SK-N-SH (cell line): ENCODE measurements at regions not wholly inside any gene's neighbourhood (a gene's known extent, or its start where the extent isn't known, plus 50 kb on each side); places are given as distances from the start of the nearest gene placed in this dataset.
A peak's percentile ranks its signal among the peaks of the same experiment; 100 is the strongest.

Experiments used
- CTCF ChIA-PET: fragments of 300-600, 350-600 bp; formaldehyde crosslinking; extraction: SDS; loops from one replicate; lab custom pipeline; 2021; lab: Yijun Ruan, JAX
- POLR2A ChIA-PET: fragments of 350-600 bp; sonication (Branson Sonifier 250); formaldehyde crosslinking; extraction: SDS; loops from one replicate; lab custom pipeline; 2020; ENCODE audit warnings: antibody characterized with exemption, inconsistent platforms; lab: Yijun Ruan, JAX
- DNase-seq: peaks from one replicate; pipeline ENCODE4 v3.0.0; 2012
- H2AFZ ChIP-seq: fragments of 200-600 bp; sonication (generic); 2 replicates; pipeline ENCODE4 v1.8.1; 2016; ENCODE audit warnings: antibody characterized with exemption, mild to moderate bottlenecking, low read depth
- H3F3A ChIP-seq: fragments of 200-600 bp; sonication (generic); replicated peaks from 2 replicates; pipeline ENCODE3; 2016; ENCODE audit warnings: antibody characterized with exemption, mild to moderate bottlenecking; ENCODE audit not compliant: insufficient read depth
- H3K27ac ChIP-seq, 2 experiments: fragments of 200-500 bp in 1 of 2; fragments of 200-600 bp in 1 of 2; sonication (Bioruptor generic) in 1 of 2; sonication (generic), shearing (Covaris generic) in 1 of 2; 2 replicates each; pipeline versions ENCODE4 v1.5.1 to v1.6.1; 2014 to 2016; ENCODE audit warnings: low read depth in 2 of 2, inconsistent platforms in 1 of 2, low read length in 1 of 2, mild to moderate bottlenecking in 1 of 2, mixed read lengths in 1 of 2
- H3K27me3 ChIP-seq: fragments of 200-600 bp; sonication (generic), shearing (Covaris generic); 2 replicates; pipeline ENCODE4 v1.6.1; 2016; ENCODE audit warnings: mixed run types; ENCODE audit not compliant: insufficient read depth
- H3K36me3 ChIP-seq, 2 experiments: fragments of 200-500 bp in 1 of 2; fragments of 200-600 bp in 1 of 2; sonication (Bioruptor generic) in 1 of 2; sonication (generic) in 1 of 2; replicated peaks in 1 of 2; 2 replicates each; pipeline versions ENCODE3 to v1.5.1; 2014 to 2016; ENCODE audit warnings: low read length in 1 of 2, mild to moderate bottlenecking in 1 of 2; ENCODE audit not compliant: insufficient read depth in 2 of 2, control insufficient read depth in 1 of 2
- H3K4me1 ChIP-seq, 2 experiments: fragments of 200-500 bp in 1 of 2; fragments of 200-600 bp in 1 of 2; sonication (Bioruptor generic) in 1 of 2; sonication (generic), shearing (Covaris generic) in 1 of 2; 2 replicates each; pipeline versions ENCODE4 v1.5.1 to v1.6.1; 2014 to 2016; ENCODE audit warnings: low read depth in 1 of 2, low read length in 1 of 2, mixed run types in 1 of 2; ENCODE audit not compliant: insufficient read depth in 2 of 2, control insufficient read depth in 1 of 2
- H3K4me2 ChIP-seq: fragments of 200-600 bp; sonication (generic), shearing (Covaris generic); 2 replicates; pipeline ENCODE4 v1.6.1; 2017; ENCODE audit warnings: mixed run types
- H3K4me3 ChIP-seq, 2 experiments: fragments of 200-500 bp in 1 of 2; fragments of 200-600 bp in 1 of 2; sonication (Bioruptor generic) in 1 of 2; sonication (generic), shearing (Covaris generic) in 1 of 2; 2 replicates each; pipeline versions ENCODE4 v1.5.1 to v1.8.1; 2014 to 2016; ENCODE audit warnings: low read depth in 2 of 2, inconsistent platforms in 1 of 2, low read length in 1 of 2, mild to moderate bottlenecking in 1 of 2, mixed read lengths in 1 of 2, moderate library complexity in 1 of 2
- H3K79me2 ChIP-seq: fragments of 200-600 bp; sonication (generic); 2 replicates; pipeline ENCODE4 v1.8.1; 2017; ENCODE audit warnings: mild to moderate bottlenecking; ENCODE audit not compliant: insufficient read depth
- H3K9ac ChIP-seq: fragments of 200-600 bp; sonication (generic); 2 replicates; pipeline ENCODE4 v1.6.1; 2017; ENCODE audit warnings: mixed run types
- H3K9me2 ChIP-seq: fragments of 200-600 bp; sonication (generic); 2 replicates; pipeline ENCODE4 v1.6.1; 2017; ENCODE audit warnings: mixed run types
- H3K9me3 ChIP-seq: fragments of 200-600 bp; sonication (generic); 2 replicates; pipeline ENCODE4 v1.6.1; 2017; ENCODE audit warnings: mixed run types, mild to moderate bottlenecking, moderate library complexity
- H4K20me1 ChIP-seq: fragments of 200-600 bp; sonication (generic); 2 replicates; pipeline ENCODE4 v1.6.1; 2017; ENCODE audit warnings: mild to moderate bottlenecking, mixed run types; ENCODE audit not compliant: insufficient read depth
- CHD2 ChIP-seq: fragments of 150-350 bp; IDR thresholded peaks from 2 replicates; pipeline ENCODE4 v1.6.1; 2018; ENCODE audit warnings: low read length; ENCODE audit not compliant: partially characterized antibody
- CTCF ChIP-seq: fragments of 200-600 bp; sonication (generic); IDR thresholded peaks from 2 replicates; pipeline ENCODE4 v1.6.1; 2017; ENCODE audit warnings: antibody characterized with exemption, mild to moderate bottlenecking, moderate library complexity
- FOXJ3 ChIP-seq: sonication (generic); formaldehyde crosslinking; IDR thresholded peaks from 2 replicates; pipeline ENCODE4 v1.5.1; 2020; ENCODE audit warnings: mild to moderate bottlenecking, missing genetic modification reagents
- FOXM1 ChIP-seq: IDR thresholded peaks from 2 replicates; pipeline ENCODE4 v1.4.0; 2012; ENCODE audit warnings: low read depth, mild to moderate bottlenecking
- MAX ChIP-seq: IDR thresholded peaks from 2 replicates; pipeline ENCODE4 v1.4.0; 2012; ENCODE audit warnings: low read depth
- MXI1 ChIP-seq: IDR thresholded peaks from 2 replicates; pipeline ENCODE4 v1.6.1; 2012; ENCODE audit warnings: mild to moderate bottlenecking, low read depth, low read length, improper control_type of control experiment
- NFIC ChIP-seq: IDR thresholded peaks from 2 replicates; pipeline ENCODE4 v1.4.0; 2012; ENCODE audit warnings: borderline replicate concordance
- NRF1 ChIP-seq: IDR thresholded peaks from 2 replicates; pipeline ENCODE4 v1.6.1; 2012; ENCODE audit warnings: low read depth, mild to moderate bottlenecking, low read length
- POLR2AphosphoS5 ChIP-seq: IDR thresholded peaks from 2 replicates; pipeline ENCODE4 v1.6.1; 2012; ENCODE audit warnings: low read depth, low read length
- RAD21 ChIP-seq: IDR thresholded peaks from 2 replicates; pipeline ENCODE4 v1.6.1; 2012; ENCODE audit warnings: mild to moderate bottlenecking, low read length
- SIN3A ChIP-seq: IDR thresholded peaks from 2 replicates; pipeline ENCODE4 v1.6.1; 2012; ENCODE audit warnings: low read depth, mild to moderate bottlenecking, low read length, moderate library complexity, borderline replicate concordance
- SMC3 ChIP-seq: IDR thresholded peaks from 2 replicates; pipeline ENCODE4 v1.6.1; 2012; ENCODE audit warnings: low read depth, low read length, improper control_type of control experiment
- TCF12 ChIP-seq: IDR thresholded peaks from 2 replicates; pipeline ENCODE4 v1.4.0; 2012
- USF2 ChIP-seq: fragments of 150-350 bp; IDR thresholded peaks from 2 replicates; pipeline ENCODE4 v1.6.1; 2017; ENCODE audit warnings: antibody characterized with exemption, low read length, low read depth, borderline replicate concordance
- ZBTB33 ChIP-seq: IDR thresholded peaks from 2 replicates; pipeline ENCODE4 v1.4.0; 2012; ENCODE audit warnings: low read depth, borderline replicate concordance
- WGBS: methylation state at CpG from one replicate; pipeline ENCODE4 v1.1.6; 2017; ENCODE audit warnings: low lambda C conversion rate; 5-methylcytosine and 5-hydroxymethylcytosine counted together

GRCh38 chr3:27943106-27943505 is 221.0 kb upstream of the EOMES start:
- no peaks in the 10 kb centered on the region for H3K9me3 ChIP-seq
- H4K20me1 ChIP-seq: no peaks in the 10 kb centered on the region
- no peak overlapping the region for H3K9ac ChIP-seq
- H3F3A ChIP-seq: no peaks in the 10 kb centered on the region
- no peak overlapping the region for H3K4me2 ChIP-seq
- TF ChIP-seq TCF12 (no peak), NRF1 (no peak), CHD2 (no peak), MXI1 (no peak), CTCF (peak; percentile 32; the same call in 1 of the 2 replicates), ZBTB33 (no peak), RAD21 (peak; percentile 36; the same call in 1 of the 2 replicates), POLR2AphosphoS5 (no peak), MAX (no peak), SMC3 (0 out of 2 replicates have a peak, but pooled peaks have one; percentile 19), FOXJ3 (CRISPR knock-in tag) (no peak), SIN3A (no peak), FOXM1 (no peak), NFIC (no peak), USF2 (no peak)
- TF ChIP-seq, all 33 proteins: peak for 3
- Histone ChIP-seq H2AFZ (no peak overlapping the region), H3K4me3 (no peak overlapping the region), H3K36me3 (no peaks in the 10 kb centered on the region), H3K79me2 (no peaks in the 10 kb centered on the region), H3K27ac (no peak overlapping the region), H3K9me2 (no peaks in the 10 kb centered on the region), H3K27me3 (no peaks in the 10 kb centered on the region), H3K4me1 (no peaks in the 10 kb centered on the region)
- CTCF ChIA-PET: interaction anchor here (1.7 kb wide), 1 partner anchor 344 kb away, joined by 6 read pairs; no protein-coding TSS in a partner anchor
- 8% methylated on average over 3 of the region's 3 CpGs for WGBS
- POLR2A ChIA-PET: no interaction called here
- DNase-seq: no peak
